H9 (cell line): ENCODE measurements at regions not wholly inside any gene's neighbourhood (a gene's known extent, or its start where the extent isn't known, plus 50 kb on each side); places are given as distances from the start of the nearest gene placed in this dataset.
A peak's percentile ranks its signal among the peaks of the same experiment; 100 is the strongest.

Experiments used
- DNase-seq: peaks from one replicate; pipeline ENCODE4 v3.0.0-alpha.2; 2017
- H2AFZ ChIP-seq: one replicate; pipeline ENCODE4 v1.6.1; 2013; ENCODE audit warnings: mild to moderate bottlenecking, low read length, control low read depth, moderate library complexity
- H2AK5ac ChIP-seq: 2 replicates; pipeline ENCODE4 v1.6.1; 2013; ENCODE audit warnings: low read length, control low read depth, mixed read lengths; ENCODE audit not compliant: insufficient read length
- H2BK120ac ChIP-seq: one replicate; pipeline ENCODE4 v1.6.1; 2013; ENCODE audit warnings: low read depth, mild to moderate bottlenecking, low read length, control low read depth, inconsistent platforms; ENCODE audit not compliant: poor library complexity, severe bottlenecking
- H2BK12ac ChIP-seq: 2 replicates; pipeline ENCODE4 v1.6.1; 2013; ENCODE audit warnings: low read length, control low read depth, mixed read lengths, low read depth; ENCODE audit not compliant: insufficient read length
- H2BK15ac ChIP-seq: 2 replicates; pipeline ENCODE4 v1.6.1; 2013; ENCODE audit warnings: low read depth, low read length, control low read depth
- H2BK20ac ChIP-seq: one replicate; pipeline ENCODE4 v1.6.1; 2013; ENCODE audit warnings: low read depth, mild to moderate bottlenecking, low read length, control low read depth, inconsistent platforms; ENCODE audit not compliant: poor library complexity, severe bottlenecking
- H2BK5ac ChIP-seq: 2 replicates; pipeline ENCODE4 v1.6.1; 2013; ENCODE audit warnings: low read length, control low read depth, mixed read lengths; ENCODE audit not compliant: insufficient read length
- H3K14ac ChIP-seq: 2 replicates; pipeline ENCODE4 v1.6.1; 2013; ENCODE audit warnings: low read length, control low read depth; ENCODE audit not compliant: insufficient read depth
- H3K18ac ChIP-seq: 2 replicates; pipeline ENCODE4 v1.6.1; 2013; ENCODE audit warnings: low read depth, mild to moderate bottlenecking, mixed read lengths, low read length, control low read depth; ENCODE audit not compliant: insufficient read length
- H3K23ac ChIP-seq: 2 replicates; pipeline ENCODE4 v1.6.1; 2013; ENCODE audit warnings: low read length, control low read depth, mixed read lengths, low read depth; ENCODE audit not compliant: insufficient read length
- H3K23me2 ChIP-seq: 2 replicates; pipeline ENCODE4 v1.6.1; 2013; ENCODE audit warnings: low read depth, mild to moderate bottlenecking, mixed read lengths, low read length, control low read depth; ENCODE audit not compliant: insufficient read length, poor library complexity, severe bottlenecking
- H3K27ac ChIP-seq: 2 replicates; pipeline ENCODE4 v1.5.1; 2013; ENCODE audit warnings: low read length, control low read depth, mixed read lengths, low read depth; ENCODE audit not compliant: insufficient read length
- H3K27me3 ChIP-seq: 2 replicates; pipeline ENCODE4 v1.6.1; 2013; ENCODE audit warnings: low read length, control low read depth, inconsistent platforms; ENCODE audit not compliant: insufficient read depth
- H3K4ac ChIP-seq: 2 replicates; pipeline ENCODE4 v1.6.1; 2013; ENCODE audit warnings: low read depth, mild to moderate bottlenecking, control low read depth, inconsistent platforms, low read length, moderate library complexity
- H3K4me1 ChIP-seq: 2 replicates; pipeline ENCODE4 v1.6.1; 2013; ENCODE audit warnings: low read length, control low read depth, inconsistent platforms; ENCODE audit not compliant: insufficient read depth
- H3K4me2 ChIP-seq: 2 replicates; pipeline ENCODE4 v1.6.1; 2013; ENCODE audit warnings: low read length, control low read depth, mixed read lengths; ENCODE audit not compliant: insufficient read length, insufficient read depth
- H3K56ac ChIP-seq: 2 replicates; pipeline ENCODE4 v1.6.1; 2013; ENCODE audit warnings: low read depth, mild to moderate bottlenecking, mixed read lengths, low read length, control low read depth; ENCODE audit not compliant: insufficient read length
- H3K79me1 ChIP-seq: 2 replicates; pipeline ENCODE4 v1.6.1; 2013; ENCODE audit warnings: low read depth, mild to moderate bottlenecking, moderate library complexity, low read length, control low read depth, inconsistent platforms; ENCODE audit not compliant: insufficient read depth, poor library complexity, severe bottlenecking
- H3K79me2 ChIP-seq: 2 replicates; pipeline ENCODE4 v1.6.1; 2013; ENCODE audit warnings: low read length, control low read depth, inconsistent platforms; ENCODE audit not compliant: insufficient read depth
- H3K9ac ChIP-seq: 2 replicates; pipeline ENCODE4 v1.6.1; 2013; ENCODE audit warnings: low read length, control low read depth, mixed read lengths; ENCODE audit not compliant: insufficient read length; ENCODE audit errors: extremely low read depth
- H3K9me3 ChIP-seq: one replicate; pipeline ENCODE4 v1.6.1; 2013; ENCODE audit warnings: low read depth, low read length, inconsistent platforms; ENCODE audit not compliant: control insufficient read depth
- H3T11ph ChIP-seq: one replicate; pipeline ENCODE4 v1.6.1; 2013; ENCODE audit warnings: mild to moderate bottlenecking, low read length, control low read depth, inconsistent platforms
- H4K20me1 ChIP-seq: one replicate; pipeline ENCODE4 v1.6.1; 2013; ENCODE audit not compliant: control insufficient read depth, insufficient read length, insufficient read depth
- H4K5ac ChIP-seq: 2 replicates; pipeline ENCODE4 v1.6.1; 2013; ENCODE audit warnings: low read depth, mild to moderate bottlenecking, mixed read lengths, low read length, control low read depth; ENCODE audit not compliant: insufficient read length
- H4K8ac ChIP-seq: replicated peaks from 2 replicates; pipeline ENCODE4 v1.6.1; 2013; ENCODE audit warnings: low read length, control low read depth, mixed read lengths, low read depth; ENCODE audit not compliant: insufficient read length
- H4K91ac ChIP-seq: 2 replicates; pipeline ENCODE4 v1.6.1; 2013; ENCODE audit warnings: low read depth, mild to moderate bottlenecking, moderate library complexity, mixed read lengths, low read length, control low read depth; ENCODE audit not compliant: insufficient read length
- H3K27ac Mint-ChIP-seq, 3 experiments: 2 replicates in 2 of 3; 3 replicates in 1 of 3; pipeline ENCODE4 v1.8.0; 2020 to 2021; ENCODE audit warnings: mixed read lengths in 3 of 3, mild to moderate bottlenecking in 1 of 3, moderate library complexity in 1 of 3
- H3K27me3 Mint-ChIP-seq: 2 replicates; pipeline ENCODE4 v1.8.0; 2021; ENCODE audit warnings: low read depth, mild to moderate bottlenecking, moderate library complexity, mixed read lengths
- H3K36me3 Mint-ChIP-seq, 3 experiments: 2 replicates in 2 of 3; 3 replicates in 1 of 3; pipeline ENCODE4 v1.8.0; 2020 to 2021; ENCODE audit warnings: low read depth in 3 of 3, mixed read lengths in 3 of 3; ENCODE audit not compliant: insufficient read depth in 1 of 3
- H3K4me1 Mint-ChIP-seq, 2 experiments: 2 replicates each; pipeline ENCODE4 v1.8.0; 2020; ENCODE audit warnings: mixed read lengths in 2 of 2
- H3K4me3 Mint-ChIP-seq, 2 experiments: 2 replicates in 1 of 2; 3 replicates in 1 of 2; pipeline ENCODE4 v1.8.0; 2020 to 2021; ENCODE audit warnings: mild to moderate bottlenecking in 2 of 2, mixed read lengths in 2 of 2, moderate library complexity in 1 of 2
- H3K9me3 Mint-ChIP-seq, 2 experiments: 2 replicates in 1 of 2; 3 replicates in 1 of 2; pipeline ENCODE4 v1.8.0; 2020; ENCODE audit warnings: mild to moderate bottlenecking in 2 of 2, mixed read lengths in 2 of 2, moderate library complexity in 1 of 2
- WGBS: extraction: QIAGEN DNeasy Blood & Tissue Kit; methylation state at CpG from one replicate; pipeline ENCODE4 v1.1.7; 2013; ENCODE audit warnings: missing lambda C conversion rate, low lambda C conversion rate, mixed read lengths; ENCODE audit not compliant: insufficient read length; ENCODE audit errors: extremely low coverage; 5-methylcytosine and 5-hydroxymethylcytosine counted together
- TF ChIP-seq, protein P1 (sequence below): fragments of 200-600 bp; sonication (generic); conservative IDR thresholded peaks from 3 replicates; pipeline ENCODE4 v1.8.0; 2021; ENCODE audit warnings: antibody characterized with exemption, mild to moderate bottlenecking

- Histone ChIP-seq H3K9me3 (no peaks in the 10 kb centered on the region), H4K20me1 (no peaks in the 10 kb centered on the region), H3K4me2 (no peak overlapping the region), H3K14ac (no peak overlapping the region), H2BK120ac (no peak overlapping the region), H3K27me3 (no peaks in the 10 kb centered on the region), H3K79me1 (no peaks in the 10 kb centered on the region), H3K27ac (no peak overlapping the region), H4K5ac (no peak overlapping the region), H2BK20ac (no peak overlapping the region), H2BK5ac (no peak overlapping the region), H3K18ac (no peak overlapping the region), H3K79me2 (no peaks in the 10 kb centered on the region), H3K4me1 (no peaks in the 10 kb centered on the region), H3K9ac (no peak overlapping the region), H3T11ph (no peak overlapping the region), H4K91ac (no peak overlapping the region), H2BK15ac (no peak overlapping the region), H2BK12ac (no peak overlapping the region), H3K23ac (no peak overlapping the region), H3K4ac (no peak overlapping the region), H2AK5ac (no peak overlapping the region), H3K56ac (no peak overlapping the region), H4K8ac (no peak overlapping the region), H3K23me2 (no peaks in the 10 kb centered on the region), H2AFZ (no peak overlapping the region)
- H3K9me3 Mint-ChIP-seq: no peaks in the 10 kb centered on the region
- TF ChIP-seq, protein P1, sequence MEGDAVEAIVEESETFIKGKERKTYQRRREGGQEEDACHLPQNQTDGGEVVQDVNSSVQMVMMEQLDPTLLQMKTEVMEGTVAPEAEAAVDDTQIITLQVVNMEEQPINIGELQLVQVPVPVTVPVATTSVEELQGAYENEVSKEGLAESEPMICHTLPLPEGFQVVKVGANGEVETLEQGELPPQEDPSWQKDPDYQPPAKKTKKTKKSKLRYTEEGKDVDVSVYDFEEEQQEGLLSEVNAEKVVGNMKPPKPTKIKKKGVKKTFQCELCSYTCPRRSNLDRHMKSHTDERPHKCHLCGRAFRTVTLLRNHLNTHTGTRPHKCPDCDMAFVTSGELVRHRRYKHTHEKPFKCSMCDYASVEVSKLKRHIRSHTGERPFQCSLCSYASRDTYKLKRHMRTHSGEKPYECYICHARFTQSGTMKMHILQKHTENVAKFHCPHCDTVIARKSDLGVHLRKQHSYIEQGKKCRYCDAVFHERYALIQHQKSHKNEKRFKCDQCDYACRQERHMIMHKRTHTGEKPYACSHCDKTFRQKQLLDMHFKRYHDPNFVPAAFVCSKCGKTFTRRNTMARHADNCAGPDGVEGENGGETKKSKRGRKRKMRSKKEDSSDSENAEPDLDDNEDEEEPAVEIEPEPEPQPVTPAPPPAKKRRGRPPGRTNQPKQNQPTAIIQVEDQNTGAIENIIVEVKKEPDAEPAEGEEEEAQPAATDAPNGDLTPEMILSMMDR: no peak
- DNase-seq: no peak
- H3K27me3 Mint-ChIP-seq: no peaks in the 10 kb centered on the region
- peaks cover 18 to 27% of the 10 kb centered on the region in 2 experiments for H3K4me1 Mint-ChIP-seq
- no peak overlapping the region for H3K4me3 Mint-ChIP-seq
- no peaks in the 10 kb centered on the region for H3K36me3 Mint-ChIP-seq
- no CpG with 5 or more reads among the region's 1 CpG for WGBS
- peak overlapping the region in 1 of 3 experiments; percentile 73; a peak in 2 of 7 replicates for H3K27ac Mint-ChIP-seq
These were observed 411.2 kb downstream of the ETV1 start for GRCh38 chr7:13578294-13578693.
